ENCODE measurements at regions not wholly inside any gene's neighbourhood (a gene's known extent, or its start where the extent isn't known, plus 50 kb on each side); places are given as distances from the start of the nearest gene placed in this dataset.

GRCh38 chr6:92827104-92827503 is 592.3 kb downstream of the EPHA7 start:
- Histone ChIP-seq H3K4me1 (ENCODE audit: low read length) (no peaks in the 10 kb centered on the region), H3K4me3 (ENCODE audit: low read length) (no peak overlapping the region), H3K79me2 (ENCODE audit: low read length) (no peaks in the 10 kb centered on the region), H3K9me3 (ENCODE audit: insufficient read depth, low read length) (no peaks in the 10 kb centered on the region), H2AFZ (ENCODE audit: low read depth, low read length) (no peak overlapping the region), H3K27me3 (ENCODE audit: low read depth, low read length) (no peaks in the 10 kb centered on the region), H4K20me1 (ENCODE audit: insufficient read depth, low read length) (no peaks in the 10 kb centered on the region), H3K9ac (ENCODE audit: low read length) (no peak overlapping the region), H3K36me3 (replicated peaks; ENCODE audit: low read depth, low read length) (no peaks in the 10 kb centered on the region), H3K27ac (ENCODE audit: low read length) (no peak overlapping the region), H3K4me2 (ENCODE audit: low read length) (no peak overlapping the region)
- no peak for TF ChIP-seq EZH2phosphoT487 (IDR thresholded peaks at IDR 0.05; ENCODE audit: low read depth)
- no peak for TF ChIP-seq CTCF (IDR thresholded peaks at IDR 0.05; ENCODE audit: low read depth, low read length)

- Histone ChIP-seq H3K27me3 (ENCODE audit: low read depth, low read length) (no peaks in the 10 kb centered on the region), H2AFZ (ENCODE audit: low read depth, low read length) (no peak overlapping the region), H4K20me1 (ENCODE audit: insufficient read depth, low read length) (no peaks in the 10 kb centered on the region), H3K36me3 (replicated peaks; ENCODE audit: low read depth, low read length) (no peaks in the 10 kb centered on the region), H3K9me3 (ENCODE audit: insufficient read depth, low read length) (no peaks in the 10 kb centered on the region), H3K4me3 (ENCODE audit: low read length) (no peak overlapping the region), H3K4me1 (ENCODE audit: low read length) (no peaks in the 10 kb centered on the region), H3K27ac (ENCODE audit: low read length) (no peak overlapping the region), H3K79me2 (ENCODE audit: low read length) (no peaks in the 10 kb centered on the region), H3K4me2 (ENCODE audit: low read length) (no peak overlapping the region), H3K9ac (ENCODE audit: low read length) (no peak overlapping the region)
- TF ChIP-seq EZH2phosphoT487 (IDR thresholded peaks at IDR 0.05; ENCODE audit: low read depth) (no peak), CTCF (IDR thresholded peaks at IDR 0.05; ENCODE audit: low read depth, low read length) (no peak)
Observed at GRCh38 chr6:92826633-92827032, 592.7 kb downstream of the EPHA7 start.

- Histone ChIP-seq H3K9ac (ENCODE audit: low read length) (no peak overlapping the region), H3K79me2 (ENCODE audit: low read length) (no peaks in the 10 kb centered on the region), H3K4me3 (ENCODE audit: low read length) (no peak overlapping the region), H3K27ac (ENCODE audit: low read length) (no peak overlapping the region), H3K4me2 (ENCODE audit: low read length) (no peak overlapping the region), H3K36me3 (replicated peaks; ENCODE audit: low read depth, low read length) (no peaks in the 10 kb centered on the region), H3K9me3 (ENCODE audit: insufficient read depth, low read length) (no peaks in the 10 kb centered on the region), H3K4me1 (ENCODE audit: low read length) (no peaks in the 10 kb centered on the region), H4K20me1 (ENCODE audit: insufficient read depth, low read length) (no peaks in the 10 kb centered on the region), H2AFZ (ENCODE audit: low read depth, low read length) (no peak overlapping the region), H3K27me3 (ENCODE audit: low read depth, low read length) (no peaks in the 10 kb centered on the region)
- TF ChIP-seq EZH2phosphoT487 (IDR thresholded peaks at IDR 0.05; ENCODE audit: low read depth) (no peak), CTCF (IDR thresholded peaks at IDR 0.05; ENCODE audit: low read depth, low read length) (no peak)
Observed at GRCh38 chr6:92822222-92822621, 597.1 kb downstream of the EPHA7 start.

- Histone ChIP-seq H3K9ac (ENCODE audit: low read length) (no peak overlapping the region), H3K79me2 (ENCODE audit: low read length) (no peaks in the 10 kb centered on the region)
- TF ChIP-seq CTCF (IDR thresholded peaks at IDR 0.05; ENCODE audit: low read depth, low read length) (no peak), EZH2phosphoT487 (IDR thresholded peaks at IDR 0.05; ENCODE audit: low read depth) (no peak)
Observed at GRCh38 chr6:92820601-92821000, 598.8 kb downstream of the EPHA7 start.

More at GRCh38 chr6:92820601-92821000, 598.8 kb downstream of the EPHA7 start:
- no peak overlapping the region for H2AFZ ChIP-seq (ENCODE audit: low read depth, low read length)
- H3K27me3 ChIP-seq (ENCODE audit: low read depth, low read length), result no peaks in the 10 kb centered on the region
- no peaks in the 10 kb centered on the region for H3K4me1 ChIP-seq (ENCODE audit: low read length)
- no peaks in the 10 kb centered on the region for H3K9me3 ChIP-seq (ENCODE audit: insufficient read depth, low read length)
- H4K20me1 ChIP-seq (ENCODE audit: insufficient read depth, low read length), result no peaks in the 10 kb centered on the region
- no peak overlapping the region for H3K27ac ChIP-seq (ENCODE audit: low read length)
- no peaks in the 10 kb centered on the region for H3K36me3 ChIP-seq (replicated peaks; ENCODE audit: low read depth, low read length)
- H3K4me2 ChIP-seq (ENCODE audit: low read length), result no peak overlapping the region
- H3K4me3 ChIP-seq (ENCODE audit: low read length), result no peak overlapping the region

All from OCI-LY3 (cell line).